GM21528 (cell line): ENCODE measurements at regions not wholly inside any gene's neighbourhood (a gene's known extent, or its start where the extent isn't known, plus 50 kb on each side); places are given as distances from the start of the nearest gene placed in this dataset.
A peak's percentile ranks its signal among the peaks of the same experiment; 100 is the strongest.
"Not testable (repeated sequence)": the region's sequence is repeated elsewhere in the genome, so short reads cannot be mapped to it uniquely, and the experiment has no call there.

Experiments
- ATAC-seq: cut with Tn5 transposase; IDR thresholded peaks from one replicate; pipeline ENCODE4 v1.9.1; 2021; ENCODE audit warnings: mild to moderate bottlenecking, moderate library complexity; ENCODE audit not compliant: unreplicated experiment, low FRiP score

GRCh38 chr9:110076894-110077725 is 130.8 kb downstream of the C9orf152 start:
- no peak for ATAC-seq

GRCh38 chr9:110077925-110078324 is 130.0 kb downstream of the C9orf152 start:
- ATAC-seq, result no peak

- no peak for ATAC-seq
Measured at GRCh38 chr9:110078604-110079003, 129.4 kb downstream of the C9orf152 start.

DNA sequence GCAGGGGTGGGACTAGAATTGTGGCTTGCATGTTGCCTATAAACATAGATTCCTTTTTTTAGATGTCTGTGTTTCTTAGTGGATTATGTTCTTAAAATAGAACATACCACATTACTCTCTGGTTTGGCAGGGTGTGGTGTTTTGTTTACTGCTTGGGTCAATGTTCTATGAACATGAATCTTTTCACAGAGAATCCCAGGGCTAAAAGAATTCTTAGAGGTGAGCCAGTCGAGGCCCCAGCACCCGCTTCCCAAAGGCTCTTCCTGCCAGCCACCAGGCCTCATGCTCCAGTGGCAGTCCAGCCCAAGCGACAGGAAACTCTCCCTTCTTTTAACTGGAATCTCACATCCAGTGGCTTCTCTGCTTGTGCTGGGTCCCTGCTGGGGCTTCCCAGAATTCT is 126.6 kb downstream of the C9orf152 start:
- ATAC-seq, result no peak

GRCh38 chr9:110083866-110084265 is 124.1 kb downstream of the C9orf152 start:
- ATAC-seq, result no peak

GRCh38 chr9:110086537-110086936 is 121.4 kb downstream of the C9orf152 start:
- ATAC-seq, result no peak

GRCh38 chr9:110087605-110088004 is 120.4 kb downstream of the C9orf152 start:
- no peak for ATAC-seq

- no peak for ATAC-seq
Measured at GRCh38 chr9:110088099-110088498, 119.9 kb downstream of the C9orf152 start.

DNA sequence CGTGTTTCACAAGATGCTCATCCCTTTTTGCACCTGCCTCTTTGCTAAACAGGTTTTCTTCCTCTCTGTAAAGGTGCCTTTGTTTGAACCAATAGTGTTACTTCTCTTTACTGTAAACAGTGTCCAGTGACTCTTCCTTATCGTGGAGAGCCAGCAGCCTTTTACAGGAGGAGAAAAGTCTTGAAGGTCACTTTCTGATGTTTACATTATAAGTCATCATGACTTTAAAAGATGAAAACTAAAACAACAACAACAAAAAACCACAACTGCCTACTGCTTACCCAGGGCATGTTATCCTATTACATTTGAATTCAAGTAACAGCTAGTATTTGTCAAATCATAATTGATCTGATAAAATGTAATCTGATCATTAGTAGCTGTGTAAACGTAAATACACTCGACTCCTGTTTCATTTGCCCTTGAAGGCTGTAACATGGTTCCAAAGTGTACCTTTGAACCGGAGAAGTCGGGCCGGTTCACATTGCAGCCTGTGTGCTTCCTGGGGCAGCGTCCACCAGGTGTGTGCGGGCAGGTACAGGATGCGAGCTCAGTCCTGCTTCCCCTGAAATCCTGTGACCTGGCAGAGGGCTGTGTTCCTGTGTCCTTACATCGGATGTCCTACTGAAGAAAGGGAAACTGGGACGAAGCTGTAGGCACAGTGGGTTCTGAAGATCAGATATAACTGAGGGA is 118.1 kb downstream of the C9orf152 start:
- ATAC-seq, result no peak

- ATAC-seq, result no peak
Measured at GRCh38 chr9:110092792-110093191, 115.2 kb downstream of the C9orf152 start.

GRCh38 chr9:110093417-110093816 is 114.5 kb downstream of the C9orf152 start:
- no peak for ATAC-seq

- no peak for ATAC-seq
Measured at GRCh38 chr9:110093871-110094270, 114.1 kb downstream of the C9orf152 start.

DNA sequence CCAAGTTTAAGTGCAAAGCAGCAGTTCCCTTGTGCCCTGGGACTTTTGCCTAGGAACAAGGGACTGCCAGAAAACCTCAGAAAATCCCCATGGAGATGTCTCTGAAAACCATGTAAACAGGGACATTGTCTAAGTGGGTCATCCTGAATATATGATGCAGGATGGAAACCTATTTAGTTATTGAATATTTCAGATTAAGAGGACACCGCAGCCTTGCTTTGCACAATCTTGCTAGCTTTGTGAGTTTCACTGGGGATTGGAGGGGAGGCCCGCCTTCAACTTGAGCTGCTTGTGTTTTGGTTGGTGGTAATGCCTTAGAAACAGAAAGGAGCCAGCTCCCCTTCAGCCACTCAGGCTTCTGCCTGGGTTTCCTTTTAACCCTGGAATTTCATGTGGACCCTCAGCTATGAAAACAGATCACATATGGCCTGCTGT is 112.8 kb downstream of the C9orf152 start:
- ATAC-seq, result no peak

DNA sequence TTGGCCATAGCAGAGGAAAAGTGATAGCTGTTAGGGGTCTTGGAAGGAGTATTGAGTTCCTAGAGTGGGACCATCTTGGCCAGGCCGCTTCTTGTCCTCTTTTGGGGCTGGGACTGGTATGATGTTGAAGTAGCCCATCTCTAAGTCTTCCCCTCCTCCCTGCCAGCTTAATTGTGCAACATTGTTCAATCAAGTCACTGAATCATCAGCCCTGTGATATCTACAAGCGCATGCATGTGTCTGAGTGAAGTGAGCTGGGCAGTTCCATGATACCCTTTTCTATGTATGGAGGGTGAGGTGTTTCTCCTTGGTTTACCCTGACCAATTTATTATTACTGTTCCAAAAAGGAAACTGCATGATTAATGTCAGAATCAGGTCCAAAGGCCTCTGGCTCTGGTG is 112.2 kb downstream of the C9orf152 start:
- ATAC-seq, result no peak

- ATAC-seq, result not testable (repeated sequence)
Measured at GRCh38 chr9:110096674-110097073, 111.3 kb downstream of the C9orf152 start.

DNA sequence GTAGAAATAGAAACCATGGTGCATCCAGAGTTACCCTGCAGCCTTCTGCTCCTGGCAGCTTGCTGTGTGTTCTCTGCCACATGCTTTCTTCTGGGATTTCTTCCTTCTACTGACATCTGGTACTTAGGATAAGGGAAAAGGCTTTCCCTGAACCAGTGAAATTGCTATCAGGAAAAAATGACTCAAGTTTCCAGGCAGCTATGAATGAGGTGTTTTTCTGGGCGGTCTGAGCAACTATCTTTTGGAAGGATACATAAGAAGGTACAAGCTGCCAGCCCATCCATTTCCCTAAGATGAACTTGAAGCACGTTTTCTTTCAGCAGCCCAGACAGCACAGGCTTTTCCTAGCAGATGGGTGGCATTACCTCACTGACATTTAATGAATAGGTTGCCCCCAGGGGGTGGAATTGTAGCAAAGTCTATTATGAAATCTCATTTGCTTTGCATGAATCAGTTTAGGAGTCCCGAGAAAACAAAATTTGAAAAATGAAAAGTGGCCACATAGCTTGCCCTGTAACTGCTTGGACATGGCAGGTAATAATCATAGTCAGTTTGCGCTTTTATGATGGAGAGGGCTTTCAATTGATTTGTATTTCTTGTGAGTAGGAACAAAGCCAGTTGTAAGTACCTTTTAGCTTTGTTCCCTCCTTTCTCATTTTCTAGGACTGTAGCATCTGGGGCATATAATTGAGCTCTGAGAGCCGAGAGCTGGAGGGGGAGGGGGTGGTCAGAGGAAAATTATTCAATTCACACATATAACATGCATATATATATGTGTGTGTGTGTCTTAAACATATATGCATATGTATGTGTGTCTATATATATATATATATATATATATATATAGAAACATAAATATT is 108.5 kb downstream of the C9orf152 start:
- no peak for ATAC-seq

- ATAC-seq, result peak; percentile 87
Measured at GRCh38 chr9:110101531-110102161, 106.3 kb downstream of the C9orf152 start.

DNA sequence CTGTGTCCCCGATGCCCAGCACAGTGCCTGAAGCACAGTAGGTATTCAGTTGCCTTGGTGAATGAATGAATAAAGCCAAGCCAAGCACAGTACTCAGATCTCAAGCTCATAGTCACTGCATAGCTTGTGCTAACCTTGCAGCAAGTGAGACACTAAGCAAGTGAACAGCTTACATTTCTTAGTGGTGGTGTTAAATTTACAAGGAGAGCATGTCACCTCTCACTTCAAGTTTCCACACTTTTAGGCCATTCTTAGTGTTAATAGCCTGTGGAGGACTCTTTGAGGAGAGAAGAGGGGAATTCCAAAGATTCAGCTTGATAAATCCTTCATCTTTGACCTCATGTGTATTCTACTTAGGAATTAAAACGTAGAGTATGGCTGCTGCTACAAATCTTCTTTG is 104.7 kb downstream of the C9orf152 start:
- no peak for ATAC-seq

DNA sequence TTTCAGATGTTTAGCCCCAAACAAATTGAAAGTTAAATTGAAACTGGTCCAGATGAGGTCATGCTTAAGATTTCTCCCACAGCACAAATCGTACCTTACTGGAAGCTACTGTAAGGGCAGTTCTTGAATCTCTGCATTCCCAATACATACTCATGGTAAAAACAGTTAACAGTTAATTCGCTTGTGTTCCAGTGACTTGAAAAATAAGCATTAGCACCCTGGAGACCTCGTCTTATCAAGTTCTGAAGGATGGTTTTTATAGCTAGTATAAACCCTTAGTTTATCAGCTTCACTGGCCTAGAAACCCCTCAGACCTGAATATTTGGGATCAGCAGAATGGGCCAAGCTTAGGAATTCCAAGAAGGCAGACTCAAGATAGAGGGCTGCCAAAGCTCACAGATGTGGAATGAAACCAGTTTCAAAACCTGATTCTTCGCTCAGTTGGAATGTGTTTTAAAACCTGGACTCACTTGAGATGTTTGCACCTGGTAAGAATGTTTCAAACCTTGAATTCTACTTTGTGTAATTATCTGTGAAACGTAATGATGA is 103.6 kb downstream of the C9orf152 start:
- ATAC-seq, result no peak

GRCh38 chr9:110105107-110105506 is 102.9 kb downstream of the C9orf152 start:
- ATAC-seq, result no peak
